ENCODE measurements at regions not wholly inside any gene's neighbourhood (a gene's known extent, or its start where the extent isn't known, plus 50 kb on each side); places are given as distances from the start of the nearest gene placed in this dataset.
"Not testable (repeated sequence)": the region's sequence is repeated elsewhere in the genome, so short reads cannot be mapped to it uniquely, and the experiment has no call there.

GRCh38 chr14:105713160-105713559, 186.8 kb downstream of the TMEM121 start:
- not testable (repeated sequence) for DNase-seq

GRCh38 chr14:105713836-105714235, 187.5 kb downstream of the TMEM121 start:
- DNase-seq: not testable (repeated sequence)

- DNase-seq: not testable (repeated sequence)
These were observed 192.4 kb downstream of the TMEM121 start for GRCh38 chr14:105718787-105719186.

- DNase-seq: not testable (repeated sequence)
These were observed 193.7 kb downstream of the TMEM121 start for GRCh38 chr14:105720106-105720505.

GRCh38 chr14:105720852-105721601, 194.6 kb downstream of the TMEM121 start:
- not testable (repeated sequence) for DNase-seq

GRCh38 chr14:105721602-105721970, 195.2 kb downstream of the TMEM121 start:
- not testable (repeated sequence) for DNase-seq

GRCh38 chr14:105721996-105722709, 195.8 kb downstream of the TMEM121 start:
- DNase-seq: not testable (repeated sequence)

GRCh38 chr14:105723271-105723670, 196.9 kb downstream of the TMEM121 start:
- not testable (repeated sequence) for DNase-seq

GRCh38 chr14:105723776-105724175, 197.4 kb downstream of the TMEM121 start:
- DNase-seq: not testable (repeated sequence)

- DNase-seq: not testable (repeated sequence)
These were observed 203.5 kb downstream of the TMEM121 start for GRCh38 chr14:105729825-105730368.

- not testable (repeated sequence) for DNase-seq
These were observed 204.3 kb downstream of the TMEM121 start for GRCh38 chr14:105730731-105731130.

- not testable (repeated sequence) for DNase-seq
These were observed 205.0 kb downstream of the TMEM121 start for GRCh38 chr14:105731221-105731985.

GRCh38 chr14:105733081-105734065, 207.0 kb downstream of the TMEM121 start:
- DNase-seq: no peak

GRCh38 chr14:105734241-105734640, 207.9 kb downstream of the TMEM121 start:
- DNase-seq: not testable (repeated sequence)

- not testable (repeated sequence) for DNase-seq
These were observed 209.9 kb downstream of the TMEM121 start for GRCh38 chr14:105736331-105736730.

- DNase-seq: no peak
These were observed 211.3 kb downstream of the TMEM121 start for GRCh38 chr14:105737504-105738246.

GRCh38 chr14:105738638-105739037, 212.3 kb downstream of the TMEM121 start:
- DNase-seq: no peak

GRCh38 chr14:105739331-105740102, 213.1 kb downstream of the TMEM121 start:
- DNase-seq: no peak

- DNase-seq: not testable (repeated sequence)
These were observed 213.9 kb downstream of the TMEM121 start for GRCh38 chr14:105740272-105740671.

GRCh38 chr14:105740961-105741360, 214.6 kb downstream of the TMEM121 start:
- not testable (repeated sequence) for DNase-seq

All from effector CD8-positive, alpha-beta T cell (primary cell).